GM19043 (cell line): ENCODE measurements at regions not wholly inside any gene's neighbourhood (a gene's known extent, or its start where the extent isn't known, plus 50 kb on each side); places are given as distances from the start of the nearest gene placed in this dataset.

ENCODE experiments used
- ATAC-seq: cut with Tn5 transposase; IDR thresholded peaks from one replicate; pipeline ENCODE4 v1.9.1; 2021; ENCODE audit warnings: low read depth; ENCODE audit not compliant: unreplicated experiment

DNA sequence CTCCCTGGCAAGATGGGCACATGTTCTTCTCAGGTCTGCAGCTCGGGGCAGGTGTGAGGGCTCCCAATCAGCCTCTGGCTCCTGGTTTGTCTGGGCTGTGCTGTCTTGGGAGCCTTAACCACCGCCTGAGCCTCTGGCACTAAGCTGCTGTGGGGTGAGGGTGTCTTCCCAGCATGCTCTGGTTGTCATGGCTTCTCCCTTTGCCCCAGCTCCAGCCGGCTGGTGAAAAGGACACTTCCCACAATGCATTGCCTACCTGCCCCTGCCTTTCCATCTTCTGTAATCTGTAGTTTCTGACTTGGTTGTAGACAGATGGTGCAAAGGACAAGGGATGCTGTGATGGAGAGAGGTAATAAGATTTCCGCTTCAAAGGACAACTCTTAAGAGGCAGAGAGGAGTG, 295.3 kb downstream of the TLE3 start:
- no peak for ATAC-seq

- ATAC-seq: no peak
Measured at GRCh38 chr15:69804786-69805185, 292.9 kb downstream of the TLE3 start.

DNA sequence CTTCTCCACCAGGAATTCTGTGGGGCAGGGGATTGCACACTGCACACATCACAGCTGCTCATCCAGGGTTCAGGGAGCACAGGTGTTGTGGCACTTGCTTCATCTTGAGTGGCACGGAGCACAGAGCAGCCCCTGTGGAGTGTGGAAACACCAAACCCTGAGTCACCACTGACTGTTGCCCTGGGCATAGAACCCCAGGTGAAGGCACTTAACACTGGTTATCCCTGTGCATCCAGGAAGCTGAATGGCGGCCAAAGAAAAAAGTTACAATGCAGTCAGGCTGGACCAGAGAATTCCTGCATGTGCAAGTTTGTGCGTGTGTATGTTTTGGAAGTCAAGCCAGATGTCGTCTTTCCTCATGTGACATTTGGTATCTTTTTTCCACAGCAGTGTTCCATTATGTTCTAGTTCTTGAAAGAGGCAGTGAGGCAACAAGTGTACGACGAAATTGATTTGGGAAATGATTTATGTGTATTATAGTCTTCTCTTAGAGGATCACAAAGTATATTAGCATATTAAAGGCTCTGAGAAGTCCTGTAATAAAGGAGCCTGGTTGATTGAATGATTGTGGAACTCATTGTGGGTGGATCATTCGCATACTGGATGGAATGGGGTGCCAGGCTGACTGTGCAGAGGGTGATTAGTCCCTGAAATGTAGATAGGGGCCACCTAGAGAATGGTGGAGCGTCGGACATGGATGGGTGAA, 292.3 kb downstream of the TLE3 start:
- no peak for ATAC-seq

GRCh38 chr15:69806287-69806915, 291.3 kb downstream of the TLE3 start:
- ATAC-seq: no peak

DNA sequence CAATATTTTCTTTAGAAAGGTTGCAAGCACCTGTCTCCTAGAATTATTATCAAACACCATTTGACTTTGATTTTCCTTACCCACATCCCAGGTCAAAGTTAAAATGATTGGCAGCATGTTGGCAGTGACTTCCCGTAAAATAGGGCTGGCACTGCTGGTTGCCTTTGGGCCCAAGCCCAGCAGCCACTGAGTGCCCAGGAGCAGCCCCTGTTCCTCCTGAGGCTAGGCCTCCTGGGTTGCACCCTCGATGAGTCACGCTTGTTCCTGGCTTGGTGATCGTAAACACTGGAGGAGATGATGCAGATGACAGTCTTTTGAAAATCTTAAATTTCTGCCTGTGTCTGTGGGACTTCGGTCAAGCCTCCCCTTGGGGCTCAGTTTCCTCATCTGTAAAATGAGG, 290.0 kb downstream of the TLE3 start:
- no peak for ATAC-seq

GRCh38 chr15:69808756-69809155, 289.0 kb downstream of the TLE3 start:
- ATAC-seq: no peak

DNA sequence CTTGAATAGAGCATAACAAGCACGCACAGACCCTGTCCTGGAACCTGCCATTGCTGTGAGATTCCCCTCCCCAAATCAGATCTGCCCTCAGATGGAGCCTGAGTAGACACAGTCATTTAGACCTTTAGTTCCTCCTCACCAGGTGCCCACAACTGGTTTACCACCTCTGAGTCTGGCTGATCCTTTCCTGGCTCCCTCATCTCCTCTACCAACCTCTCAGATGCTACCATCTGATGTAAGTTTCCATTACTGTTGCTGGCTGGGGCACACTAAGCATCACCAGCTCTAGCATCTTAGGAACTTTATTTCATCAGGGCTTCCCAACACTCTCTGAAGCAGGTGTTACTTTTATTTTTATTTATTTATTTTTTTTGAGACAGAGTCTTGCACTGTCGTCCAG, 288.3 kb downstream of the TLE3 start:
- ATAC-seq: no peak

DNA sequence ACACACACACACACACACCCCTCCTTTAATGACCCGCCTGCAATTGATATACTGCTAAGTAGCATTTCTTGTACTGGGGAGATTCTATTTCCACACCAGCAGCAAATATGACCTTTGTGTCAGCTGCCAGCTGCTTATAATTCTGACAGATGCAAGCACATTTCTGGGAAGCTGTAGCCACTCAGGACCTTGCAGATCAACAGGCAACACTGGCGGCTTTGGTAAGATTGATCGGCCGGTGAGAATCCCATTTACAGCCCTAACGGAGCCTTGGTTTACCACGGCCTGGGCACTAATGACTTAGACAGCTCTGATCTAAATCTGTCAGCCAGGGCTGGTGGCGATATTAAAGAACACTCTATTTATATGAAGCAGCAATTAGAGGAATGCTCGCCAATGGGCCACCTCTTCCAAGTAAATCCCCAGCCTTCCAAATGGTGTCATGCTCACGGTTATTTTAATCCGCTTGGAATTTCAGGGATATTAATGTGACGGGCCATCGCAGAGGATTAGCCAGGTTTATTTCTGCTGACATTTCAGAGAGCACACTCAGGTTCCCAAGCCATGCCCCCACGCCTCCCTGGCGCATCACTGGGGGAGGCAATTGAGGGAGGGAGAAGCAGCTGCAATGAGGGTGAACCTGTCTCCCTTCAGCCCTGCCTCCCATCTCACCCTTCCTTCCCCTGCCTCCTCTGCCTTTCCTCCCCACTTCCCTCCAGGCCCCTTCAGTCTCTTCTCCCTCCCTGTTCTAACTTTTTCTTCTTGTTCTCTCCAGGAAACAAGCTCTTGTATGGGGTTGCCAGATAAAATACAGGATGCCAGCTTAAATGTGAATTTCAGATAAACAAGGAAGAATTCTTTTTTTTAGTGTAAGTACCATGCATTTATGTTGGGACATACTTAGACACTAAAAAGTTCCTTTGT, 287.0 kb downstream of the TLE3 start:
- no peak for ATAC-seq

DNA sequence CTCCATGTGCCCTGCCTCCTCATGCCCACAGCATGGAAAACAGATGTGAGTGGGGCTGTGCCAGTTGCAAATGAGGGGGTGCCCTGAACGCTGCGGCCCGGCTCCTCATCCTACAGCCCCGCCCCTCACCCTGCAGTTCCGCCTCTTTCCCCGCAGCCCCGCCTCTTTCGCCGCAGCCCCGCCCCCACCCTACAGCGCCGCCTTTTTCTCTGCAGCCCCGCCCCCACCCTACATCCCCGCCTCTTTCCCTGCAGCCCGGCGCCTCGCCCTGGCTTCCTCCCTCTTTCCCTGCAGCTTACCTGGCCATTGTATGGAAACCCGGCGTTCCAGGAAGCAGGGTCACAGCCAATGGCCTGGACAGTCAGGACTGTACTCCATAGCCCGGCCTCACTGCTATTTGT, 284.9 kb downstream of the TLE3 start:
- no peak for ATAC-seq

- ATAC-seq: no peak
Measured at GRCh38 chr15:69813881-69814280, 283.8 kb downstream of the TLE3 start.

- ATAC-seq: no peak
Measured at GRCh38 chr15:69814932-69815331, 282.8 kb downstream of the TLE3 start.

DNA sequence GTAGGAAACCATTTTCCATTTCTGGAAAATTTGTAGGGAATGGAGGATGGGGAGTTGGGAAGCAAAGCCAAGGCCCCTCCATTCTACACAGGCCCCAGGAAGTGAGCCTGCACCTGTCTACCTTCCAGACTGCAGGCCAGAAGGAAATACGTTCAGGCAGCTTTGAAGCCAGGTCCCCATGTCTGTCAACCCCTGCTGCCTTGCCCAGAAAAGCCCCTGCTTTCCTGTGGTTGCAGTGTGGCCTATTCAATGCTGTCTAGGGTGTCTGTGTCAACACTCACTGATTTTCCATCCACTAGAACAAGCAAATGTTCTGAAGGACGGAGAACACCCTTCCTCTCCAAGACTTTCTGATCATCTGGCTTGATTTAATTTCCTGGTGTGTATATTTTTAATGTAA, 281.9 kb downstream of the TLE3 start:
- no peak for ATAC-seq

GRCh38 chr15:69816522-69816921, 281.2 kb downstream of the TLE3 start:
- no peak for ATAC-seq

DNA sequence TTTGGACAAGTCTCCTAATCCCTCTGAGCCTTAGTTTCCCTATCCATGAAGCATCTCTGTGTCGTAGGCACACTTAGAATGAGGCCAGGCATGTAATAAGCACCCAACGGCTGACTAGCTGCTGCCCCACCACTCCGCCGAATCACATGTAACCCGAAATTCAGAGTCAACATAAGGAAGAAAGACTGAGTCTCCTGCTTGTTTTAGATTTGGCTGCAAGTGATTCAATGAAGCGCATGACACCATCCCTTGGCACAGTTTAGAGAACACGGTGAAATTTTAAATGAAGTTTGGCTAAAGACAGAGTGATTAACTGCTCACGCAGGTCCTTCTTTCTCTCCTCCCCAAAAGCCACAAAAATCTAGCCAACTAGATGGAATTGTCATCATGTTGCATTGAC, 279.2 kb downstream of the TLE3 start:
- no peak for ATAC-seq

DNA sequence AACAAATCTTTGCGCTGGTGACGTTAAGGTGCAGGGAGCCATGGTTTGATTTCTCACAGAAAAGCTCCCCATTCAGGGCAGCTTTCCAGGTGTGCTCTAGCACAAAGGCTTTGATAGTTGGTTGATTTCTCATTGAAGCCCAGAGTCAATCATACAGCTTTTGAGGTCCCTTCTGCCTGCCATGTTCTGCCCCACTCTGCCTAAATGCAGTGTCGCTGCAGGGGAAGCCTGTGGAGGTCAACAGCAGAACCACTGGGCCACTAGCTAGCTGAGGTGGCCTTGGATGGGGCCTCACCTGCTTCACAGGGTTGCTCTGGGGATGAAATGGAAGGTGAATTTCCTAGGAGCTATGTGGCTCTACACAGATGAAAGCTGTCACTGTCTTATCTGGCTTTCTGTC, 278.3 kb downstream of the TLE3 start:
- no peak for ATAC-seq

- ATAC-seq: no peak
Measured at GRCh38 chr15:69820819-69821218, 276.9 kb downstream of the TLE3 start.

- ATAC-seq: no peak
Measured at GRCh38 chr15:69823223-69823907, 274.4 kb downstream of the TLE3 start.

DNA sequence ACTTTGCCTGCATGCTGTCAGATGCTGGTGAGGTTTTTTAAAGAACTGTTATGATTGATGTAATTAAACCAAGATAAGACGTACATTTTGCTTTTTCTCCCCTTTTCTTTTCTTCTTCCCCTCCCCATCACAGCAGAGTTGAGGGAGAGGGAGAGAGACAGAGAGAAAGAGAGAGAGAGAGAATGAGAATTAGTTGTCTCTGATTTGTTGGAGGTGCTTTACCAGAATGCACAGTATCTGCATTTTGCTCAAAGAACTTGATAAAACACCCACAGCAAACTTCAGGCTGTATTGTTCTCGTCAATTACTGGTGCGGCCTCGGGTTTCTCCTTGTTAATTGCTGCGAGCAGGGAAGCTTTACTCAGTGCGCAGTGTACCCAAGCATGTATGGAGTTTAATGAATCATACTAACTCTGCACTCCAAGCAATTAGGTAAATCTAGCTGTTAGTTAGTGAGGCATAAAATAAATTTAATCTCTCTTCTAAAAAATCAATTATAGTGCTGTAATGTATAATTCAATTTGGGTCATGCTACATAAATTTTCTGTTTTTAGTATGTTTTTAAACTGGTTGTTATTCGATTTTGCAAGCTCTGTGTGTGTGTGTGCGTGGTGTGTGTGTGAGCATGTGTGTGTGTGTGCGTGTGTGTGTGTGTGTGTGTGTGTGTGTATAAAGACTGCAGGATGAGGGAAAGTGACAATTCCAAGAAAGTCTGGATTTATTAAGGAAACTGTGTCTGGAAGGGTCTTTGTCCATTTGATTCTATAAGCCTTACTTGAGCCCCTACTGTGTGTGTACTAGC, 273.4 kb downstream of the TLE3 start:
- ATAC-seq: no peak

- ATAC-seq: no peak
Measured at GRCh38 chr15:69824877-69825406, 272.8 kb downstream of the TLE3 start.
